Activated T-cell treated with anti-CD3 and anti-CD28 coated beads for 24 hours (primary cell): ENCODE measurements at regions not wholly inside any gene's neighbourhood (a gene's known extent, or its start where the extent isn't known, plus 50 kb on each side); places are given as distances from the start of the nearest gene placed in this dataset.

Source experiments
- DNase-seq: peaks from one replicate; pipeline ENCODE4 v3.0.0-alpha.2; 2020; ENCODE audit warnings: low read depth

- DNase-seq: no peak
Observed at GRCh38 chr3:21140785-21141184, 610.2 kb downstream of the ZNF385D start.

GRCh38 chr3:21138085-21138484, 612.9 kb downstream of the ZNF385D start:
- DNase-seq: no peak

GRCh38 chr3:21132896-21133295, 618.1 kb downstream of the ZNF385D start:
- no peak for DNase-seq

- no peak for DNase-seq
Observed at GRCh38 chr3:21120826-21121225, 630.2 kb downstream of the ZNF385D start.

- DNase-seq: no peak
Observed at GRCh38 chr3:21117370-21117769, 633.6 kb downstream of the ZNF385D start.

GRCh38 chr3:21109056-21109455, 642.0 kb downstream of the ZNF385D start:
- no peak for DNase-seq

- no peak for DNase-seq
Observed at GRCh38 chr3:21105784-21106183, 645.2 kb downstream of the ZNF385D start.

- DNase-seq: no peak
Observed at GRCh38 chr3:21100656-21101359, 650.2 kb downstream of the ZNF385D start.

- no peak for DNase-seq
Observed at GRCh38 chr3:21094686-21095085, 656.3 kb downstream of the ZNF385D start.

GRCh38 chr3:21073561-21073960, 677.4 kb downstream of the ZNF385D start:
- DNase-seq: no peak

GRCh38 chr3:21067031-21067813, 683.8 kb downstream of the ZNF385D start:
- DNase-seq: no peak

GRCh38 chr3:21062831-21063294, 688.1 kb downstream of the ZNF385D start:
- DNase-seq: no peak

- no peak for DNase-seq
Observed at GRCh38 chr3:21059404-21059803, 691.6 kb downstream of the ZNF385D start.

GRCh38 chr3:21056293-21056692, 694.7 kb downstream of the ZNF385D start:
- DNase-seq: no peak

- DNase-seq: no peak
Observed at GRCh38 chr3:21055015-21055414, 696.0 kb downstream of the ZNF385D start.

- no peak for DNase-seq
Observed at GRCh38 chr3:21054064-21054463, 696.9 kb downstream of the ZNF385D start.

- no peak for DNase-seq
Observed at GRCh38 chr3:21049334-21050062, 701.5 kb downstream of the ZNF385D start.

- DNase-seq: no peak
Observed at GRCh38 chr3:21043139-21043538, 707.9 kb downstream of the ZNF385D start.

GRCh38 chr3:21042184-21042583, 708.8 kb downstream of the ZNF385D start:
- no peak for DNase-seq

GRCh38 chr3:21041621-21042020, 709.4 kb downstream of the ZNF385D start:
- DNase-seq: no peak

GRCh38 chr3:21036888-21037287, 714.1 kb downstream of the ZNF385D start:
- DNase-seq: no peak

- DNase-seq: no peak
Observed at GRCh38 chr3:21028412-21028811, 722.6 kb downstream of the ZNF385D start.

- no peak for DNase-seq
Observed at GRCh38 chr3:21024563-21024962, 726.4 kb downstream of the ZNF385D start.
